GM19397 (cell line): ENCODE measurements at regions not wholly inside any gene's neighbourhood (a gene's known extent, or its start where the extent isn't known, plus 50 kb on each side); places are given as distances from the start of the nearest gene placed in this dataset.
"Not testable (repeated sequence)": the region's sequence is repeated elsewhere in the genome, so short reads cannot be mapped to it uniquely, and the experiment has no call there.

Source experiments
- ATAC-seq: cut with Tn5 transposase; IDR thresholded peaks from one replicate; pipeline ENCODE4 v1.9.1; 2021; ENCODE audit warnings: mild to moderate bottlenecking, moderate library complexity; ENCODE audit not compliant: unreplicated experiment

GRCh38 chr17:71631483-71631882 lies 489.3 kb upstream of the SOX9 start:
- no peak for ATAC-seq

- no peak for ATAC-seq
Observed at GRCh38 chr17:71632328-71632727, 488.5 kb upstream of the SOX9 start.

GRCh38 chr17:71633391-71633849 lies 487.4 kb upstream of the SOX9 start:
- no peak for ATAC-seq

GRCh38 chr17:71634376-71634775 lies 486.4 kb upstream of the SOX9 start:
- no peak for ATAC-seq

- ATAC-seq: no peak
Observed at GRCh38 chr17:71635187-71635586, 485.6 kb upstream of the SOX9 start.

- ATAC-seq: no peak
Observed at GRCh38 chr17:71636644-71637043, 484.2 kb upstream of the SOX9 start.

GRCh38 chr17:71638668-71639067 lies 482.2 kb upstream of the SOX9 start:
- no peak for ATAC-seq

- ATAC-seq: no peak
Observed at GRCh38 chr17:71639865-71640264, 481.0 kb upstream of the SOX9 start.

- ATAC-seq: not testable (repeated sequence)
Observed at GRCh38 chr17:71646890-71647289, 473.9 kb upstream of the SOX9 start.

- not testable (repeated sequence) for ATAC-seq
Observed at GRCh38 chr17:71648342-71648741, 472.5 kb upstream of the SOX9 start.

GRCh38 chr17:71649941-71650350 lies 470.9 kb upstream of the SOX9 start:
- ATAC-seq: no peak

GRCh38 chr17:71655542-71655941 lies 465.3 kb upstream of the SOX9 start:
- ATAC-seq: no peak

- ATAC-seq: no peak
Observed at GRCh38 chr17:71656964-71657858, 463.6 kb upstream of the SOX9 start.

- no peak for ATAC-seq
Observed at GRCh38 chr17:71658996-71659395, 461.8 kb upstream of the SOX9 start.

GRCh38 chr17:71664861-71665260 lies 456.0 kb upstream of the SOX9 start:
- no peak for ATAC-seq

GRCh38 chr17:71666047-71666446 lies 454.8 kb upstream of the SOX9 start:
- ATAC-seq: no peak

- ATAC-seq: no peak
Observed at GRCh38 chr17:71667661-71668060, 453.2 kb upstream of the SOX9 start.

- ATAC-seq: no peak
Observed at GRCh38 chr17:71668807-71669206, 452.0 kb upstream of the SOX9 start.

GRCh38 chr17:71677439-71677838 lies 443.4 kb upstream of the SOX9 start:
- ATAC-seq: no peak

GRCh38 chr17:71679832-71680231 lies 441.0 kb upstream of the SOX9 start:
- no peak for ATAC-seq

- no peak for ATAC-seq
Observed at GRCh38 chr17:71681427-71682173, 439.2 kb upstream of the SOX9 start.

- ATAC-seq: no peak
Observed at GRCh38 chr17:71682174-71682494, 438.7 kb upstream of the SOX9 start.
